T-helper 2 cell treated with Interferon-gamma antibody and Interleukin-4, amounts not matched to agents 100 ng/mL and 5 ng/mL, for 36 hours (primary cell): ENCODE measurements at regions not wholly inside any gene's neighbourhood (a gene's known extent, or its start where the extent isn't known, plus 50 kb on each side); places are given as distances from the start of the nearest gene placed in this dataset.
"Not testable (repeated sequence)": the region's sequence is repeated elsewhere in the genome, so short reads cannot be mapped to it uniquely, and the experiment has no call there.

Source experiments
- intact Hi-C: fragments of 100-400 bp; cut with micrococcal nuclease; formaldehyde crosslinking; loops from one replicate; pipeline ENCODE4 v1.15.1; 2023

DNA sequence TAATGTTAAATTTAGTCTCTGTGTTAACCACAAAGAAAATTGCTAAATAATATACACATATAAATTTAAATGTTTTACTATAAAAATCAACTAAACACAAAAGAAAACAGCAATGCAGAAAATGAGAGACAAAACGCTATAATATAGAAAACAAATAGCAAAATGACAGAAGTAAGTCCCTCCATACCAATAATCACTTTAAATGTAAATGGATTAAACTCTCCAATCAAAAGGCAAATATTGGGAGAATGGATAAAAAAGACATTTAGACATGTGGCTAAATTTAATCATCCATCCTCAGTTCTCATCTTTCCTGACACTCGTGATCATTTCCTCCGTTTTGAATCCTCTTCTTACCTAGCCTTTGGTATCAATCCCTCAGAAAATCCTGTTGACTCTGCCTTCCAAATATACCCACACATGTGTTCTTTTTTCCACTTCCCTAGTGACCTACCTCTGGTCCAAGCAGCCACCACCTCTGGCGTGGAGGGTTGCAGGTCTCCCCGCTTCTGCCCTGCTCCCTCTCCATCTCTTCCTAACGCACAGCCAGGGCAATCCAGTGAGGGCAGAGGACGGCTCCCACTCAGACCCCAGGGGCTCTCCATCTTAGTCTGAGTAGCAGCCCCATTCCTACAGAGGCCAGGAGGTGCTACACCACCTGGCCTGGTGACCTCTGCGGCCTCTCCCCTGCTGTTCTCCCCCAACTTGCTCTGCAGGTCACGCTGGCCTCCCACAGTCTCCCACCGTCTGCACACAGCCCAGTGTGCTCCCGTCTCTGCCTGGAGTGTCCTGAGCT lies 149.2 kb downstream of the RNASET2 start:
- intact Hi-C loops = no loop called here

DNA sequence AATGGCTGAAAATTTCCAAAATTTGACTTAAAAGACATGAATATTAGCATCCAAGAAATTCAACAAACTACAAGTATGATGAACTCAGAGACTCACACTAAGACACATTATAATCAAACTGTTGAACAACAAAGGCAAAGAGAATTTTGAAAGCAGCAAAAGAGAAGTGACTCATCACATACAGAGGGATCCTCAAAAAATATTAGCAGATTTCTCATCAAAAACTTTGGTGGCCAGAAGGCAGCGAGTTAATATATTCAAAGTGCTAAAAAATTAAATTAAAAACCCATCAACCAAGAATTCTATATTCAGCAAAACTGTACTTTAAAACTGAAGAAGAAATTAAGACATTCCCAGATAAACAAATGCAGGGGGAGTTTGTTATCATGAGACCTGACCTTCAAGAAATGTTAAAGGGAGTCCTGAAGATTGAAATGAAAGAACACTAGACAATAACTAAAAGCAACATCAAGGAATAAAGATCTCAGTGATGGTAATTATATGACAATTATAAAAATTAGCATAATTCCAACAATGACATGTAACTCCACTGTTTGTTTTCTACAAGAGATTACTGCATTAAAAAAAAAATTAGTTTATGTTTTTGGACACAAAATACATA lies 150.0 kb downstream of the RNASET2 start:
- intact Hi-C loops = no loop called here

- intact Hi-C loops = no loop called here
Observed at GRCh38 chr6:166803471-166803870, 152.9 kb downstream of the RNASET2 start.

DNA sequence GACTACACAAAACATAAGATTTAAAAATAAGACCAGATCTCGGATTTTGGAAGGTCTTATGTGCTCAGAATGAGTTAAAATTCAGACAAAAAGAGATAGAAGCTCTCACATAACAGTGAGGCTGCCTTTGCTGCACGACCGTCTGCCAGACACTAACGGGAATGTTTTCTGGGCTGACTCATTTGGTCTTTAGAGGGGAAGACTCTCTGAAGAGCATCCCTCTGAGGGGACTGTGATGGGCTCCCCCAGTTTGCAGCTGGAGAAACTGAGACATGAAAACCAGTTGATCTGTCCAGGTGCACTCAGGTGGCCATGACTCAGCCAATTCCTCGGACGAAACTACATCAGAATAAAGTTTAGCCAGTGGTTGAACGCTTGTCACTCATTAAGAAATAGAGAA lies 153.9 kb downstream of the RNASET2 start:
- intact Hi-C loops = no loop called here

- intact Hi-C loops = no loop called here
Observed at GRCh38 chr6:166800137-166800536, 156.2 kb downstream of the RNASET2 start.

DNA sequence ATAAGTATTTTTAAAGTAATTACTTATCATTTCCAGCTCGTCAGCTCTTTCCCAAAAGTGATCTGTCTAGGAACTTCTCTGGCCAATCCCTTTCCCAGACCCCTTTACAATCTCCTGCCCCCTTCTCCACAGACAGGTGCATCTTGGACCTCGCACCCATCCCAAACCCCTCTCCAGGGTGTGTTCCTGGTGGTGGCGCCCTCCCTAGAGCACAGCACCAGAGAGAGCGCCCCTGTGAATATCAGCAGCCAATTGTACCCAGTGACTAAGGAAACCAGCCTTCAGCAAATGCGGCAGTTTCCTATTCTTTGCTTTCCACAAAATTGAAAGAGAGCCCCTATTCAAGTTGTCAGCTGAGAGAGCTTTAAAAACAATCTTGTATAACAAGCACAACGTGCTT lies 157.7 kb downstream of the RNASET2 start:
- intact Hi-C loops = no loop called here

- intact Hi-C loops = no loop called here
Observed at GRCh38 chr6:166796610-166797009, 159.7 kb downstream of the RNASET2 start.

DNA sequence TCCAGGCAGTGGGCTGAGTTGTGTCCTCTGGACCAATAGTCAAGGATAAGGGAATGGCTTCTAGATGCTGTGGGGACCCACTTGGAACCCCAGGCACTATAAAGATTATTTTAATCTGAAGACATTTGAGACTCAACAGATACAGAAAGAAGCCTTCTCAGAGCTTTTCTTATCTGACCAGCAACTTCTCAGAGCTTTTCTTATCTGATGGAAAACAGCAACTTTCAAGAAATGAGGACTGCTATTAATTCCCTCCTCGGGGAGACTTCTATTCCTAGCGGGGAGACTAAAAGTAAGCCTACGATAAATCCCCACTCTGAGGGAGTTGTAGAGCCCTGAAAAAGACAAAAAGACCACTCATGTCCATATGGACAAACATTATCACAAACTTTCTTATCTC lies 160.5 kb downstream of the RNASET2 start:
- intact Hi-C loops = no loop called here

GRCh38 chr6:166790808-166791207 lies 163.8 kb upstream of the RPS6KA2 start:
- intact Hi-C loops = not testable (repeated sequence)

DNA sequence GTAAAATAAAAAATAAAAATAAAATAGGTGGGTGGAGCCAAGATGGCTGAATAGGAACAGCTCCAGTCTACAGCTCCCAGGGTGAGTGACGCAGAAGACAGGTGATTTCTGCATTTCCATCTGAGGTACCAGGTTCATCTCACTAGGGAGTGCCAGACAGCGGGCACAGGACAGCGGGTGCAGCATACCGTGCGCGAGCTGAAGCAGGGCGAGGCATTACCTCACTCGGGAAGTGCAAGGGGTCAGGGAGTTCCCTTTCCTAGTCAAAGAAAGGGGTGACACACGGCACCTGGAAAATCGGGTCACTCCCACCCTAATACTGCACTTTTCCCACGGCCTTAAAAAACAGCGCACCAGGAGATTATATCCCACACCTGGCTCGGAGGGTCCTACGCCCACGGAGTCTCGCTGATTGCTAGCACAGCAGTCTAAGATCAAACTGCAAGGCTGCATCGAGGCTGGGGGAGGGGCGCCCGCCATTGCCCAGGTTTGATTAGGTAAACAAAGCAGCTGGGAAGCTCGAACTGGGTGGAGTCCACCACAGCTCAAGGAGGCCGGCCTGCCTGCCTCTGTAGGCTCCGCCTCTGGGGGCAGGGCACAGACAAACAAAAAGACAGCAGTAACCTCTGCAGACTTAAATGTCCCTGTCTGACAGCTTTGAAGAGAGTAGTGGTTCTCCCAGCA lies 161.9 kb upstream of the RPS6KA2 start:
- intact Hi-C loops = loop anchor here (5.0 kb wide), 1 partner anchor 73 kb away; no protein-coding TSS in a partner anchor

- intact Hi-C loops = loop anchor here (1.0 to 5.0 kb wide), 3 partner anchors 76 to 203 kb away; no protein-coding TSS in a partner anchor
Observed at GRCh38 chr6:166786704-166787293, 159.7 kb upstream of the RPS6KA2 start.

- intact Hi-C loops = loop anchor here (5.0 kb wide), 1 partner anchor 77 kb away; no protein-coding TSS in a partner anchor
Observed at GRCh38 chr6:166785131-166785530, 158.1 kb upstream of the RPS6KA2 start.

- intact Hi-C loops = loop anchor here (5.0 kb wide), 1 partner anchor 78 kb away; no protein-coding TSS in a partner anchor
Observed at GRCh38 chr6:166784691-166785090, 157.6 kb upstream of the RPS6KA2 start.

DNA sequence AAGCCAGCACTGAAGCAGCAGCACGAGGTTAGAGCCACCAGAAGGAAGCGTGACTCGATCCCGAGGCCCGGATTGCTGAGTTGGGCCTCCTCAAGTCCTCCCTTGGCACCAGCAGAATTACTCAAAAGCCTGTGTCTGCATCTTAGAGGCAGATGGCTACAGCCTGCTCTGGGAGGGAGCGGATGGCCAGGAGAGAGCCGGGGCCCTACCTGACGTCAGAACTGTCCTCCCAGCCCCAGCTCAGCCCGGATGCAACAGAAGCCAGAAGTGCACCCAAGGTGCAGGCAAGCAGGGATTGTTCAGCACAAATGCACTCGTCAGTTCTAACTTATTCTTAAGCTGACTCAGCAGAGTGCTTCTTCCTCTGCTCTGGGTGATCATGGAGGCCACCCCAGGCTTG lies 155.5 kb upstream of the RPS6KA2 start:
- intact Hi-C loops = no loop called here

DNA sequence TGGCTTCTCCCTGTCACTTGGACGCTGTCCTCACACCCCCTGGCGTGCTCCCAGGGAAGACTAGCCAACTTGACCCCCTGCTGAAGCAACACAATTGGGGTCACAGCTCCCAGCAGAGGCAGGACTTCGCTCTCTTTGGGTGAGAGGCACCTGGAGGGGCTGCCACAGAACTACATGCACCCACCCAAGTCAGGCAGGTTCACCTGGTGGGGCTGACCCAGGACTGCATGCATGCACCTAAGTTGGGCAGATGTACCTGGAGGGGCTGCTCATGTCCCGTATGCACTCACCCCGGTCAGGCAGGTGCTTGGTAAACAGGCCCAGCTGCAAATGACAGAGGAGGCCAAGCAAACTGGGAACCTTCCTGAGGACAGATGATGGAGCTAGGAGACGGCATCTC lies 154.3 kb upstream of the RPS6KA2 start:
- intact Hi-C loops = no loop called here

DNA sequence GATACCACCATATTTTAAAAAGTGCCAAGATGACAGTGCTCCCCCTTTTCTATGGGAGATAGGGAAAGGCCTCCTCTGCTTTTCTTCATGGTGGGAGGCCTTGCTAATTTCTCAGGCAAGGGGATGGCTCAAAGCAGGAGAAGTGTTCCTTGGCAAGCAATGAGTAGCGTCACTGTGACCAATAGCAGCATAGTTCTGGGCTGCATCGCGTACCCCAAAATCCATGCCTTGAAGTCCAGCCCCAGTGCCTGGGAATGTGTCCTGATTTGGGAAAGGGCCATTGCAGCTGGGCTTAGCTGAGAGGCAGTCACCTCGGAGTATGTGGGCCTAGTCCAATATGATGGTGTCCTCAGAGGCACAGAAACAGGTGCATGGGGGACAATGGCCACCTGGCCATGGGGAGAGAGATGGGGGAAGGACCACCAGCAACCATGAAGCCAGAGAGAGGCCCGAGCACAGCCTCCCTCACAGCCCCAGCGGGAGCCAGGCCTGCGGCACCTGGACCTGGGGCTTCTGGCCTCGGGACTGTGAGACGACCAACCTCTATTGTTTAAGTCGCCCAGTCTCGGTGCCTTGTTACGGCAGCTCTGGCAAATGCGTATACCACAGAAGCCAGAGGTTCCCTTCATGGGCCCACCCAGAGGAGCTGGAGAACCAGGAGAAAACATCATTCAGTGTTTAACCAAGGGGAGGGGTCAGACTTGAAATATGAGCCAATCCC lies 153.1 kb upstream of the RPS6KA2 start:
- intact Hi-C loops = no loop called here

DNA sequence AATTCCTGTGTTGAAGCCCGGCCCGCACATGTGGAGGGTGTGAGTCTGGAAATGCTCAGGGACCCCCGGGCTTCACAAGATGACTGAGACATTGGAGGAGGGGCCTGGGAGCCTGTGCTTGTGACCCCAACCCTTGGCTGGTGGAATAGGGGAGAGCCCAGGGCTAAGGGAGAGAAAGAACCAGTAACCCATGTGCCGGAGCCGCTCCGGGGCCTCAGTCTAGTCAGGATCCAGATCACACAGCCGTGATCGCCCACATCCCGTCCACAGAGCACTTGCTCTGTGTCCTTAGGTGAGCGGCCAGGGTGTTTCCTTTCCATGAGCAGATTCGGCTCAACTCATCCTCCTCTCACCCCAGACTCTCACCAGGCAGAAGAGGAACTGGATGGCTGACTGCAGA lies 152.3 kb upstream of the RPS6KA2 start:
- intact Hi-C loops = no loop called here

DNA sequence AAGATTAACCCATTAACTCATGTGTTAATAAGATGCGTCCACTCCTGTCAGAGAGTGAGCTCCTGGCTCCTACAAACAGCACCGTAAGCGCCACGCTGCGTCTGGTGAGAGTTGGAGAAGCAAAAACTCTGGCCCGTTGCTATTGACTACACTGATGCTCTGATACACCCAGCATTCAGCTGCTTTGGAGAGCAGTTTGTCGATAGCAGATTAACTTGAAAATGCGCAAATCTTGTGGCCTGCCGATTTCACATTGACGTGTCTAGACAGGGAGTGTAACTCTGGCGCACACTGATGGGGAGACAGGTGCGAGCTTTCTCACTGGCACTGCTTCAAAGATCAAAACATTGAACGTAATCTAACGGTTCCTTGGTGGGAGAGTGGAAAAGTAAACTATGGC lies 151.7 kb upstream of the RPS6KA2 start:
- intact Hi-C loops = no loop called here

DNA sequence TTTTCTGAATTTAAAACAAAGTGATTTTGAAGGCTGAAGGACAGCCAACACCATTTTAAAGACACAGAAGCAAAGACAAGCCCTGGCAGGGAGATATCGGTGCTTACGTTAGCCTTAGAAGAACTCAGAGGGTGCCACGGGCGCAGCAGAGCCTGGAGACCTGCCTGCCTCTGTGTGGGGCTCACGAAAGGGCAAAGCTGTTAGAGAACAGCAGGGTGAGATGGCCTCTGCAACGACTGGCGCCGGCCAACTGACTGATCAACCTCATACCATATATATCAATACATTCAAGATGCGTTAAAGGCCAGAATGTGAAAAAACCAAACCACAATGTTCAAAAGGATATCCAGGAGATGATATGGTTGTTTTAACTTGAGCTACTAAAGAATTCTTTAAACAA lies 151.0 kb upstream of the RPS6KA2 start:
- intact Hi-C loops = no loop called here

DNA sequence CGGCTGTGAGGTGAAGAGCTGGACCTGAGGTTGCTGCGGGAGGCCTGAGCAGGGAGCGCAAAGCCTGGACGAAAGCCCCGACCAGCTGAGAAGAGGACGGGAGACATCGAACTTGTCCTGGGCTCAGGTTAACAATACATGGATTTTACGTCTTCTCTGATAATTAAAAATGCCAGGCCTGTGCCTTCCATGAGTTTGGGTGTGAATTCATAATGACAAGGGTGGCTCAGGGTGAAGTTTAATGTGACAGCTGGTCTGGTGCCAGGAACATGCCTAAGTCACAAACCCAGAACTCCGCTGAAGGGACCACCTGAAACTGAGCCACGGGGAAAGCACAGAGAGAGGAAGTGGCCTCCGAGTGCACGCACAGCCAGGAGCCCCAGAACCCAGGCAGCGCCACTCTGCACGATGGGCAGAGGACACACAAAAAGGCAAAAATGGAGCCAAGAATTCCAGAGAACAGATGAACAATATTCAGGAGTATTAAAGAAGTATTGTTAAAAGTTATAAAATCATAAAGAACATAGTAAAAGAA lies 150.1 kb upstream of the RPS6KA2 start:
- intact Hi-C loops = no loop called here

GRCh38 chr6:166776571-166776970 lies 149.5 kb upstream of the RPS6KA2 start:
- intact Hi-C loops = no loop called here
